Neutrophil (primary cell): ENCODE measurements at regions not wholly inside any gene's neighbourhood (a gene's known extent, or its start where the extent isn't known, plus 50 kb on each side); places are given as distances from the start of the nearest gene placed in this dataset.

Experiments used
- H3K27ac ChIP-seq: fragments of 200-600 bp; sonication (generic); 2 replicates; pipeline ENCODE4 v1.5.1; 2016; ENCODE audit warnings: mild to moderate bottlenecking, moderate library complexity
- H3K27me3 ChIP-seq: fragments of 200-600 bp; sonication (generic); 2 replicates; pipeline ENCODE4 v1.6.0; 2016; ENCODE audit warnings: mild to moderate bottlenecking
- H3K36me3 ChIP-seq: fragments of 200-600 bp; sonication (generic); 2 replicates; pipeline ENCODE4 v1.5.1; 2017
- H3K4me1 ChIP-seq, 2 experiments: fragments of 200-600 bp in 1 of 2; sonication (generic) in 1 of 2; 1 replicate in 1 of 2; 2 replicates in 1 of 2; pipeline versions ENCODE4 v1.5.1 to v1.6.1; 2013 to 2016; ENCODE audit warnings: low read depth in 1 of 2, low read length in 1 of 2, mild to moderate bottlenecking in 1 of 2, moderate library complexity in 1 of 2; ENCODE audit not compliant: control insufficient read depth in 1 of 2, insufficient read depth in 1 of 2
- H3K4me3 ChIP-seq, 2 experiments: fragments of 200-600 bp in 1 of 2; sonication (generic) in 1 of 2; 1 replicate in 1 of 2; 2 replicates in 1 of 2; pipeline ENCODE4 v1.5.1; 2013 to 2016; ENCODE audit warnings: low read depth in 1 of 2, low read length in 1 of 2, mild to moderate bottlenecking in 1 of 2, moderate library complexity in 1 of 2
- H3K9me3 ChIP-seq: fragments of 200-600 bp; sonication (generic); 2 replicates; pipeline ENCODE4 v1.5.1; 2016
- CTCF ChIP-seq: fragments of 200-600 bp; sonication (generic); IDR thresholded peaks from 2 replicates; pipeline ENCODE4 v1.5.1; 2016; ENCODE audit warnings: antibody characterized with exemption

GRCh38 chr2:122867941-122868340, 1112.5 kb downstream of the TSN start:
- Histone ChIP-seq H3K27me3 (no peaks in the 10 kb centered on the region), H3K4me3 (no peak overlapping the region), H3K27ac (no peak overlapping the region), H3K4me1 (no peaks in the 10 kb centered on the region), H3K9me3 (no peaks in the 10 kb centered on the region), H3K36me3 (no peaks in the 10 kb centered on the region)
- no peak for TF ChIP-seq CTCF

- Histone ChIP-seq H3K4me3 (no peak overlapping the region), H3K27ac (no peak overlapping the region), H3K4me1 (no peaks in the 10 kb centered on the region), H3K9me3 (no peaks in the 10 kb centered on the region), H3K27me3 (no peaks in the 10 kb centered on the region), H3K36me3 (no peaks in the 10 kb centered on the region)
- no peak for TF ChIP-seq CTCF
Measured at GRCh38 chr2:122868646-122869275, 1113.3 kb downstream of the TSN start.

- Histone ChIP-seq H3K27me3 (no peaks in the 10 kb centered on the region), H3K9me3 (no peaks in the 10 kb centered on the region), H3K4me1 (no peaks in the 10 kb centered on the region), H3K4me3 (no peak overlapping the region), H3K27ac (no peak overlapping the region), H3K36me3 (no peaks in the 10 kb centered on the region)
- no peak for TF ChIP-seq CTCF
Measured at GRCh38 chr2:122873951-122874350, 1118.5 kb downstream of the TSN start.

- no peaks in the 10 kb centered on the region for H3K27me3 ChIP-seq
- no peaks in the 10 kb centered on the region for H3K36me3 ChIP-seq
- H3K27ac ChIP-seq, result no peak overlapping the region
- no peaks in the 10 kb centered on the region for H3K9me3 ChIP-seq
- TF ChIP-seq CTCF, result no peak
- H3K4me3 ChIP-seq, result no peak overlapping the region
- no peaks in the 10 kb centered on the region for H3K4me1 ChIP-seq
Measured at GRCh38 chr2:122875091-122875865, 1119.8 kb downstream of the TSN start.

GRCh38 chr2:122883849-122884248, 1128.4 kb downstream of the TSN start:
- H3K27ac ChIP-seq, result no peak overlapping the region
- no peaks in the 10 kb centered on the region for H3K4me1 ChIP-seq
- H3K9me3 ChIP-seq, result no peaks in the 10 kb centered on the region
- H3K4me3 ChIP-seq, result no peak overlapping the region
- TF ChIP-seq CTCF, result no peak
- H3K36me3 ChIP-seq, result no peaks in the 10 kb centered on the region
- H3K27me3 ChIP-seq, result no peaks in the 10 kb centered on the region
